Suppressor macrophage treated with lipopolysaccharide for 4 hours (primary cell): ENCODE measurements at regions not wholly inside any gene's neighbourhood (a gene's known extent, or its start where the extent isn't known, plus 50 kb on each side); places are given as distances from the start of the nearest gene placed in this dataset.

ENCODE experiments used
- DNase-seq: peaks from one replicate; pipeline ENCODE4 v3.0.0-alpha.2; 2020

GRCh38 chr18:33805592-33805991, 227.6 kb downstream of the ASXL3 start:
- no peak for DNase-seq

GRCh38 chr18:33804258-33804657, 226.2 kb downstream of the ASXL3 start:
- DNase-seq, result no peak

GRCh38 chr18:33803636-33804035, 225.6 kb downstream of the ASXL3 start:
- no peak for DNase-seq

- no peak for DNase-seq
Observed at GRCh38 chr18:33802955-33803354, 224.9 kb downstream of the ASXL3 start.
